ENCODE measurements at regions not wholly inside any gene's neighbourhood (a gene's known extent, or its start where the extent isn't known, plus 50 kb on each side); places are given as distances from the start of the nearest gene placed in this dataset.

- TF ChIP-seq EP300 (IDR thresholded peaks at IDR 0.05; ENCODE audit: borderline replicate concordance in 1 of 2, low read depth in 1 of 2, low read length in 1 of 2) = no peak
- no peak for TF ChIP-seq SIN3A (IDR thresholded peaks at IDR 0.05; ENCODE audit: borderline replicate concordance, low read depth, low read length)
- no peak for TF ChIP-seq CTCF (IDR thresholded peaks at IDR 0.05)
- no peak for TF ChIP-seq SMC3 (IDR thresholded peaks at IDR 0.05; ENCODE audit: low read depth, low read length)
- TF ChIP-seq YY1 (IDR thresholded peaks at IDR 0.05; ENCODE audit: low read depth) = no peak
- no peak for TF ChIP-seq RAD21 (IDR thresholded peaks at IDR 0.05; ENCODE audit: low read length)
- TF ChIP-seq MEF2A (IDR thresholded peaks at IDR 0.05; ENCODE audit: borderline replicate concordance, low read depth) = no peak
- TF ChIP-seq CHD2 (IDR thresholded peaks at IDR 0.05; ENCODE audit: low read length, partially characterized antibody) = no peak
- no peak for TF ChIP-seq RXRA (IDR thresholded peaks at IDR 0.05; ENCODE audit: borderline replicate concordance, low read depth)
- TF ChIP-seq MAX (IDR thresholded peaks at IDR 0.05; ENCODE audit: low read depth) = no peak
Observed at GRCh38 chr3:152971880-152972279, 136.9 kb downstream of the P2RY1 start.

Data from SK-N-SH (cell line).